ENCODE measurements at regions not wholly inside any gene's neighbourhood (a gene's known extent, or its start where the extent isn't known, plus 50 kb on each side); places are given as distances from the start of the nearest gene placed in this dataset.
A peak's percentile ranks its signal among the peaks of the same experiment; 100 is the strongest.

- DNase-seq (ENCODE audit: low read depth in 2 of 2) = peak in 1 of 2 donors; percentile 34
These were observed 214.1 kb downstream of the BCOR start for GRCh38 chrX:39883666-39884065.

DNA sequence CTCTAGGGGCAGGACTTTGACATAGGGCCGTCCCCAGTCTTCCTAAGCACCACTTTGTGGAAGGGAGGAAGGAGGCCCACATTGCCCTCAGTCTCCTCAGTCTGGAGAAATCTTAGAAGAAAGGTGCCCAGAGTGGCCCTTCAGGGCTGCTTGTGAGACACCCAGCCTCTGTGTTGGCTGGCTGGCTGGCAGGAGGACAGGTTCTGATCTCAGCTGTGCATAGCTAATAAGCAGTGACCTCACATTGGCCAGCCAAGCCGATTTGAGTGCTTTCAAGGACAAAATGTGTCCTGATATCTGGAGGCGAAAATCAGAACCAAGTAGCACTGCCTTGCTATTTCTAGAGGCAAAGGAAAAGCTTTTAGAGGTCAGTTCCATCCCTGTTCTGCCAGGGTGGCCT, 211.5 kb downstream of the BCOR start:
- no peak for DNase-seq (ENCODE audit: low read depth in 2 of 2)

- DNase-seq (ENCODE audit: low read depth in 2 of 2) = no peak
These were observed 209.0 kb downstream of the BCOR start for GRCh38 chrX:39888730-39889129.

- no peak for DNase-seq (ENCODE audit: low read depth in 2 of 2)
These were observed 208.1 kb downstream of the BCOR start for GRCh38 chrX:39889704-39890103.

- DNase-seq (ENCODE audit: low read depth in 2 of 2) = no peak
These were observed 207.0 kb downstream of the BCOR start for GRCh38 chrX:39890807-39891206.

- DNase-seq (ENCODE audit: low read depth in 2 of 2) = no peak
These were observed 206.0 kb downstream of the BCOR start for GRCh38 chrX:39891781-39892180.

DNA sequence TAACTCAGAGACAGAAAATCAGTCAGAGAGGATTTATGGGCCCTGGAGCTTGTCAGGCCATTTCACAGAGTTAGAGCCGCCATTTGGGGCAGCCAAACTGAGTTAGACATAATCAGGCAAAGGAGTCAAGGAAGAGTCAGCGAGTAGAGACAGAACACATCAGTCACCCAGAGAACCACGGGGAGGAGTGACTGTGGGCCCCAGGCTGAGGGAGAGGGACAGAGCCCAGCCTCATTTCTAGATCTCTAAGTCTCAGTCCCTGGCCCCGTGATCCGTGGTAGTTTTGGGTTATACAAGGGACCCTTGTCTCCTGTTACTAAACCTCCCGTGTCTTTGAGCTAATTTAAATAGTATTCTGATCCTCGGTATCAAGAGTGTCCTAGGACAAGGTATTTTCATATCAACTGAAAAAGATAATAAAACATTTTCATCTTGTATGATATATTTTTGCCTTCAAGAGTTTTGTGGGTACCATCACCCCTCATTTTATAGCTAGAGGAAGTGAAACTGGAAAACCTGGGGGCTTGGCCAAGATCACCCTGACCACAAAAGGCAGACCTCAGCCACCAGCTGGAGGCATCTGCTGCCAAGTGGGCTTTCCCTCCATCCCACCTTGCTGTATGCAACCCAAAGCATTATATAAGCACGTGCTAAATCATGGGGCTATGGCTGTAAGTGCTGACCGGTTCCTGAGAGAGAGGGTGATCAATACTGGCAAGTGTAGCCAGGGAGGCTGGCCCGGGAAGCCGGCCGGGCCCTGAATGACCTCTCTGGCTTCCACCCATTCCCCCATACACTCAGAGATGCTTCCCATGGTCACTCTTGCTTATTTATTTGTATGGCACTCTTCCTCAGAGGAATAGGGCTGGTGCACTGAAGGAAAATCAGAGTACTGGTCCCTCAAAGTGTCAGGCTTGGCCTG, 204.1 kb downstream of the BCOR start:
- DNase-seq (ENCODE audit: low read depth in 2 of 2) = no peak

DNA sequence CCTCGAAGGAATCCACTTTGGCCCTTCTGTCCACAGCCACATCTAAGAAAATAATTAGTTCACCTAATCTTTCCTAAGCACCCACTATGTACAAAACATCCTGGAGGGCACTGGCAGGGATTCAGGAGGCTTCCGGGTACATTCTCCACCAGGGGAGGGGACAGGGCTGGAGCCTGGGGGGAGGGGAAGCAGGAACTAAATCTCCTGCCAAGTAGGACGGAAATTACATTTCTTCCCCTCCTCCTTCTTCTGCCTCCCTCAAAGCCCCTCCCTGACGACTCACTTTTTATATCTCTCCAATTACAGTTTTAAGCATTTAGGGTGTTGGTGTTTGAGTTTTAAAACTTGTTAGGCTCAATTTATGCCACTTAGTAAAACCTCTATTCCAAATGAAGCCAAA, 203.1 kb downstream of the BCOR start:
- DNase-seq (ENCODE audit: low read depth in 2 of 2) = no peak

- no peak for DNase-seq (ENCODE audit: low read depth in 2 of 2)
These were observed 202.3 kb downstream of the BCOR start for GRCh38 chrX:39895218-39896110.

DNA sequence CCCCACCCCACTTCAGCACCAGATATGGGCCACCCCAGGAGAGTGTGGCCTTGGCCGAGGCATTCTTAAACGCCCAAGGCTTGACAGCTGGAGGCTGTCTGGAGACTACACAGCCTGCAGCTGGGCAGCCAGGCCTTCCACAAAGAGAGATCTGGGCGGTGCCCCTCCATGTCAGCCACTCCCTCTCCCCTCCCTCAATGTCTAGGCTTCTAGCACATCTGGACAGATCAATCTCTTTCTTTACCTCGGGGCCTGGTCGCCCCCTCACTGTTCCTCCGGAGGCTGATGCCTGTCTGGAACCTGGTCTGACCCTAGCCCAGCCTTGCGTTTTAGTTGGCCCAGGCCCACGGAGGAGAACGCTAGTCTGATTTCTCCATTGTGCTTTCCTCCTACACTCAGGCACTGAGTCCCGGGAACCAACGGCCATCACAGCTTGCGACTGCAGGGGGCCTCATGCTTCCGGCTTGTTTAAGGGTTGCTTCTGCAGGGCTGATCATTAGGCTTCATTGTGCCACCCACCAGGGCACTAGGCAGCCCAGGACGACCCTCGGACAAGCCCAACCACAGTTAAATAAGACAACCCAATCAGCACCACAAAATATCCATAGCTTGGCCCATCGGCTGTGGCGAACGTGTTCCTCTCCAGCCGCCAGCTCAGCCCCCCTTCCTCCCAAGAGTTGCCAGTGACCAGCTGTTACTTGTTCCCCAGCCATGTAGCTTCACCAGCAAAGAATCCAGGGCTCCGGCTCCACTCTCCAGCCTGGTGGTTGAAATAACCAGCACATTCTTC, 200.6 kb downstream of the BCOR start:
- DNase-seq (ENCODE audit: low read depth in 2 of 2) = no peak

GRCh38 chrX:39897741-39898097, 200.0 kb downstream of the BCOR start:
- no peak for DNase-seq (ENCODE audit: low read depth in 2 of 2)

GRCh38 chrX:39898147-39898546, 199.6 kb downstream of the BCOR start:
- DNase-seq (ENCODE audit: low read depth in 2 of 2) = no peak

- no peak for DNase-seq (ENCODE audit: low read depth in 2 of 2)
These were observed 198.7 kb downstream of the BCOR start for GRCh38 chrX:39899059-39899458.

DNA sequence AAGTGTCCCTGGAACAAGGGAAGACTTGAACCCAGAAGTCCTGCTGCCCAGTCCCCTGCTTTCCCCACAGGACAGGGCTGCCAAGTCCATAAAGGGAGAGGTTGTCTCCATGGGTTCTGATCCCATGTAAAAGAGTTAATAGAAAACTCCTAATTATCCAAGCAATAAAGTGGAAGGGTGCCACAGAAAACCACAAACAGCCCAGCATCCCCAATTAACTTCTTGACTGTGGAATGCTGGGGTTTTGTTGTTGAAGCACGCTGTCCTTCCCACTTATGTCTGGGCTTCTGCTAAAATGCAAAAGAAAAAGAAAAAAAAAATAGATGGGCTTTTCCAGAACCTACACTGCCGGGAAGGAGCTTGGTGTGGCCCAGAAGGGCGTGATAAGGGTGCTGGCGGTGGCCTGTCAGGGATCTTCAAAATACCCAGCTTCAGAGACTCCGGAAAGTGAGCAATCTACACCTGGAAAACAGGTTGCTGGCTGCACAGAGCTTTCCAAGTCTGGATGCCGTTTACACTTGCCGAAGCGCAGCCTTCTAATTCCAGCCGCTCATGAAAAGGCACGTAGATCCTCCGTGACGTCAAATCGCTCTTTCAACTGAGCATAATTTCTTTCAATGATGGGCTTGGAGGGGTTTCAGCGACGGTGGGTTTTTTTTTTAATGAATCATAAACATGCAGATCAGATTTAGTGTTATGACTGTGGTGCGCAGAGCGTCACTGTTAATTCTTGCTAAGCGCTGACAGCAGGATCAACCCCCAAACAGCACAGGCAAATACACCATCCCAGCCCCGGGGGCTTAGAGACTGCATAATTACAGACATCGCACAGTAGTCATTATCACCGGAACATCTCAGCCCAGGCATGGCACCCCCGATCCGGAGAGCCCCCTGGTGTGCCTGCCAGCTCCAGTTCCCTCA, 197.6 kb downstream of the BCOR start:
- no peak for DNase-seq (ENCODE audit: low read depth in 2 of 2)

DNA sequence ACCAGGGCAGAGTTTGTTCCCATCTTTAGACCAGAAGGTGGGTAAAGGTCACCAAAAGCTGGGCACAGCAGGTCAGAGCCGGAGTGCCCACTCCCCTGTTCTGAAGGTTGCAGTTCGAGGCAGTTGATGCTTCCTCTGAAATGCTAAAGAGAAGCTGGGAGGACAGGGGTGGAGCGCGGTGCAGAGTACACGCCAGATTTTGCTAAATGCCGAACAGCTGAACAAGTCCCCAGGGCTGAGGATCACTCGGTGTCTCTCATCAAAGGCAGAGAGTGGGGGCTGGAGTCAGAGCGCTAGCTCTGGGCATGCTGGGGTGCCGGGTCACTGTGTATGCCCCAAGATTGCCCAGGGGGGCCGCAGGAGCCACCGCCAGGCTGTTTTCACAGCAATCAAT, 197.0 kb downstream of the BCOR start:
- DNase-seq (ENCODE audit: low read depth in 2 of 2) = no peak

DNA sequence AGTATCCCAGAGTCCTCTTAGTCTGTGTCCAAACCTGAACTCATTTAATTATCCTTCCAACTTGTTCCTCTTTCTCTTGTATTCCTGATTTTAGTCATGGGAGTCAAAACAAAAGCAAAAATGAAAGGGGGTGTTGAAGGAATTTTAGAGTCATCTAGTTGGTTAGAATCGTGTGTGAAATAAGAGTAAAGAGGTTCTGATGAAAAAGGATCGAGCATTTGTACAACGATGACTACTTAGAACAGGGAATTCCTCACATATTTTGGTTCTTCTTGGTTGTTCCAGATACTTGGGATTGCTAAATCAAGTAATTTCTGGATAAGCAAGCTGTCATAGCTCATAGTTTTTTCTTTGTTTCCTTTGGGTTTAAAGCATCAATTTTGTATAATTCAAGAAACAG, 194.4 kb downstream of the BCOR start:
- no peak for DNase-seq (ENCODE audit: low read depth in 2 of 2)

DNA sequence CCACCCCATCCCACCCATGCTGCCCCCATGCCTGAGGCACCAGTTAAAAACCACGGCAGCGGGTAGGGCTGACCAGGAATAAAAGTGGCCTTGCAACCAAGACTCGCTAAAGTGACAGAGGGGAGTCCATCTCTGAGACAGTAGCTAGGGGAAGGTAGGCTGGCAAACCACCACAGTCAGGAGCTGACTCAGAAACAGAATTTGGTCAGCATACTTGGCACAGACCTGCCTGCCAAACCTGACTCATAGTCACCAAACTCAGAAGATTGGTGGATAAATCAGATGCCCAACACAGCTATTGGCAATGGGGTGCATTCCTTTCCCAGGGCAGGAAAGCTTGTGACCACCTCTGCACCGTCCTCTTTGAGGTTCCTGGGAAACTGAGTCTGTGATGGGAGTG, 193.8 kb downstream of the BCOR start:
- DNase-seq (ENCODE audit: low read depth in 2 of 2) = peak; percentile 8 to 18

DNA sequence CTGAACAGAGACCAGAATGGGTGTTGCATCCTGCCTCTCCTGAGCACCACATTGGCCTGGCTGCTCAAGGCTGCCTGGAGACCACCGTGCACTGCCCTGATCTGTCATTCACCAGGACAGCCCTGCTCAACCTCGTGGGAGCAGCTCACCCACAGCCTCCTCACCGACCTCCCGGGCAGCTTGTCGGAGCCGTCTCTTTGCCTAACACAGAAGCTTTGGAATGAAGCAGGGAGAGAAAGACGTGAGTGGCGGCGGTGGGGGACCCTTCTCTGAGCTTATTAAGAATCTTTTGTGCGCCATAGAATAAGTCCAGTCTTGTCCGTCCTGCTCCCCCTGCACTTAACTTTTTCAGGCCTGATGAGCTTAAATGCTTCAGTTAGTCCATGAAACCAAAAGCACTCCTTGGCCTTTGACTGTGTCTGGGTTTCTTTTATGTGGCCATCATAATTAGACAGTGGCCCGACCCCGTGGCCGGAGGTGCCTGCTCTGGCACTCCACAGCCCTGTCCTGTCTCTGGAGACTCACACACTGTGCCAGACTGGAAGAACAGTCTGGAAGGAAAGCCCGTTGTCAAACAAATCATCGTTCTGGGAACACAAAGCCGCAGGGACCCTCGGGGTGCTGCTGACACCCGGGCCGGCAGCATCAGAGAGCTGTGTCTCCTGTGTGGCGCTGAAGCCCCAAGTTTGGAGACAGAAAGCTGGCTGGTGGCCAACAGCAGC, 192.8 kb downstream of the BCOR start:
- DNase-seq (ENCODE audit: low read depth in 2 of 2) = no peak

DNA sequence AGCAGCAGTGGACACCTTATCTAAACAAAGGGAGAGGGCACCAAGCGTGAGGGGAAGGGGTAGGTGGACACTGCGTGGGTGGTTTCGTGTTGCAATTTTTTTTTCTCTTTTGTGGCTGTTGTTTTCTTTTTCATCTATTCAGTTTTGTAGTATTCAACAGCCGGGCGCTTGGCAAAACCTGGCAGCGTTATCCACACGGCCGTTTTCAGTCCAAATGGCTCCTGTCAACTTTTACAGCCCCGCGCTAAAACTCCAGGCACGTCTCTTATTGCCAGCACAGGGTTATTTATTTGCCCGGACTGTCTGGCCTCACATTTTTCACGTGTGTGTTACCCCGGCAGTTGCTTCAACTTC, 192.2 kb downstream of the BCOR start:
- no peak for DNase-seq (ENCODE audit: low read depth in 2 of 2)

DNA sequence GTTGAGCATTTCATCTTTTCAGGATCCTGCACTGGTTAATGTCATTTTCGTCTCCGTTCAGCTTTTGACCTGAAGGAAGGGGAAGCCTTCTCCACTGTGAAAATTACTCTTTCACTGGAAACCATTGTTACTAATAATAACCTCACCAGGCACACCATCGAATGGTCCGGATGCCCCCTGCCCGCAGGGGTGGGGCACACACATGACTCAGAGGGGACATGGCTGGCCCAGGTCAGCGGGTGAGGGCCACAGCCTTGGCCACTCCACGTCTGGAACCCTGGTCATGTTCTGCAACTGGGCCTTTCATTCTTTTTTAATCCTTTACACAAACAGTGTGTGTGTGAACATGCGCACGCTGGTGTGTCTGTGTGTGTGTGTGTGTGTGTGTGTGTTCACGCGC, 191.8 kb downstream of the BCOR start:
- no peak for DNase-seq (ENCODE audit: low read depth in 2 of 2)
